ENCODE measurements at regions not wholly inside any gene's neighbourhood (a gene's known extent, or its start where the extent isn't known, plus 50 kb on each side); places are given as distances from the start of the nearest gene placed in this dataset.

- Histone ChIP-seq H3K4me1 (ENCODE audit: control insufficient read depth, insufficient read depth, low read length) (no peaks in the 10 kb centered on the region), H3K27me3 (ENCODE audit: control insufficient read depth, insufficient read depth, low read length) (no peaks in the 10 kb centered on the region), H3K36me3 (ENCODE audit: control insufficient read depth, insufficient read depth, low read length) (no peaks in the 10 kb centered on the region), H3K9me3 (ENCODE audit: control insufficient read depth, low read depth, low read length) (no peaks in the 10 kb centered on the region), H3K4me3 (ENCODE audit: low read length) (no peak overlapping the region), H3K27ac (ENCODE audit: low read length) (no peak overlapping the region)
- WGBS (ENCODE audit: insufficient coverage, low lambda C conversion rate), result no CpG with 5 or more reads among the region's 1 CpG
- DNase-seq, result no peak
These were observed 995.7 kb downstream of the LRFN5 start for GRCh38 chr14:42602336-42602845.

- no peaks in the 10 kb centered on the region for H3K27me3 ChIP-seq (ENCODE audit: control insufficient read depth, insufficient read depth, low read length)
- no peaks in the 10 kb centered on the region for H3K4me1 ChIP-seq (ENCODE audit: control insufficient read depth, insufficient read depth, low read length)
- WGBS (ENCODE audit: insufficient coverage, low lambda C conversion rate), result no CpG with 5 or more reads among the region's 2 CpGs
- no peaks in the 10 kb centered on the region for H3K36me3 ChIP-seq (ENCODE audit: control insufficient read depth, insufficient read depth, low read length)
- peaks cover 9% of the 10 kb centered on the region for H3K9me3 ChIP-seq (ENCODE audit: control insufficient read depth, low read depth, low read length)
- H3K27ac ChIP-seq (ENCODE audit: low read length), result no peak overlapping the region
- no peak for DNase-seq
- no peak overlapping the region for H3K4me3 ChIP-seq (ENCODE audit: low read length)
These were observed 965.4 kb downstream of the LRFN5 start for GRCh38 chr14:42572032-42572431.

- H3K27me3 ChIP-seq (ENCODE audit: control insufficient read depth, insufficient read depth, low read length), result no peaks in the 10 kb centered on the region
- no peak overlapping the region for H3K27ac ChIP-seq (ENCODE audit: low read length)
- no peak for DNase-seq
- 88% methylated on average over 1 of the region's 3 CpGs for whole genome bisulfite sequencing (ENCODE audit: insufficient coverage, low lambda C conversion rate)
- peaks cover 6% of the 10 kb centered on the region for H3K9me3 ChIP-seq (ENCODE audit: control insufficient read depth, low read depth, low read length)
- H3K4me3 ChIP-seq (ENCODE audit: low read length), result no peak overlapping the region
- no peaks in the 10 kb centered on the region for H3K4me1 ChIP-seq (ENCODE audit: control insufficient read depth, insufficient read depth, low read length)
- no peaks in the 10 kb centered on the region for H3K36me3 ChIP-seq (ENCODE audit: control insufficient read depth, insufficient read depth, low read length)
These were observed 962.6 kb downstream of the LRFN5 start for GRCh38 chr14:42569227-42569626.

GRCh38 chr14:42565556-42565955 is 958.9 kb downstream of the LRFN5 start:
- Histone ChIP-seq H3K27ac (ENCODE audit: low read length) (no peak overlapping the region), H3K4me3 (ENCODE audit: low read length) (no peak overlapping the region), H3K27me3 (ENCODE audit: control insufficient read depth, insufficient read depth, low read length) (no peaks in the 10 kb centered on the region), H3K36me3 (ENCODE audit: control insufficient read depth, insufficient read depth, low read length) (no peaks in the 10 kb centered on the region), H3K9me3 (ENCODE audit: control insufficient read depth, low read depth, low read length) (no peaks in the 10 kb centered on the region), H3K4me1 (ENCODE audit: control insufficient read depth, insufficient read depth, low read length) (no peaks in the 10 kb centered on the region)
- no peak for DNase-seq

- no peaks in the 10 kb centered on the region for H3K27me3 ChIP-seq (ENCODE audit: control insufficient read depth, insufficient read depth, low read length)
- no peak for DNase-seq
- H3K36me3 ChIP-seq (ENCODE audit: control insufficient read depth, insufficient read depth, low read length), result no peaks in the 10 kb centered on the region
- H3K27ac ChIP-seq (ENCODE audit: low read length), result no peak overlapping the region
- H3K9me3 ChIP-seq (ENCODE audit: control insufficient read depth, low read depth, low read length), result no peaks in the 10 kb centered on the region
- no peak overlapping the region for H3K4me3 ChIP-seq (ENCODE audit: low read length)
- H3K4me1 ChIP-seq (ENCODE audit: control insufficient read depth, insufficient read depth, low read length), result no peaks in the 10 kb centered on the region
These were observed 956.6 kb downstream of the LRFN5 start for GRCh38 chr14:42563313-42563712.

DNA sequence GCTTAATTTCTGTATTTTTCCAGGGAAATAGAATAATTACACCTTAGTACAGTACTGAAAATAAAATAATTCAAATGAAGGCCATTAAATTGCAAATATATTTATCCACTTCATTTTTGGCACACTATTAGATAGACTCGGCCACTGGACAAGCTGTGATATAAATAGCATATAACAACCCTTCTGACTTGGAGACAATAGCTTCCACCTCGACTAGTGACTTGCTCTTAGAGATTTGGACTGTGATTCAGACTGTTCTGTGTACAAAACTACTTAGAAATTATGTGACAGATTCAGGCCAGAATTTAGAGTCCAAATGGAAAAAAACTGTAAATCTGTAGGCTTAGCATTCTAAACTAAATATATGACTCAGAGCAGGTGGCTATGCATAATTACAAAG is 949.9 kb downstream of the LRFN5 start:
- Histone ChIP-seq H3K4me3 (ENCODE audit: low read length) (no peak overlapping the region), H3K36me3 (ENCODE audit: control insufficient read depth, insufficient read depth, low read length) (no peaks in the 10 kb centered on the region), H3K27me3 (ENCODE audit: control insufficient read depth, insufficient read depth, low read length) (no peaks in the 10 kb centered on the region), H3K4me1 (ENCODE audit: control insufficient read depth, insufficient read depth, low read length) (no peaks in the 10 kb centered on the region), H3K27ac (ENCODE audit: low read length) (no peak overlapping the region), H3K9me3 (ENCODE audit: control insufficient read depth, low read depth, low read length) (no peaks in the 10 kb centered on the region)
- DNase-seq, result no peak
- 83% methylated on average over 1 of the region's 2 CpGs for whole genome bisulfite sequencing (ENCODE audit: insufficient coverage, low lambda C conversion rate)

GRCh38 chr14:42555365-42555764 is 948.7 kb downstream of the LRFN5 start:
- WGBS (ENCODE audit: insufficient coverage, low lambda C conversion rate), result 80% methylated on average over 1 of the region's 2 CpGs
- H3K9me3 ChIP-seq (ENCODE audit: control insufficient read depth, low read depth, low read length), result no peaks in the 10 kb centered on the region
- DNase-seq, result no peak
- no peaks in the 10 kb centered on the region for H3K36me3 ChIP-seq (ENCODE audit: control insufficient read depth, insufficient read depth, low read length)
- H3K27me3 ChIP-seq (ENCODE audit: control insufficient read depth, insufficient read depth, low read length), result no peaks in the 10 kb centered on the region
- no peaks in the 10 kb centered on the region for H3K4me1 ChIP-seq (ENCODE audit: control insufficient read depth, insufficient read depth, low read length)
- no peak overlapping the region for H3K27ac ChIP-seq (ENCODE audit: low read length)
- no peak overlapping the region for H3K4me3 ChIP-seq (ENCODE audit: low read length)

DNA sequence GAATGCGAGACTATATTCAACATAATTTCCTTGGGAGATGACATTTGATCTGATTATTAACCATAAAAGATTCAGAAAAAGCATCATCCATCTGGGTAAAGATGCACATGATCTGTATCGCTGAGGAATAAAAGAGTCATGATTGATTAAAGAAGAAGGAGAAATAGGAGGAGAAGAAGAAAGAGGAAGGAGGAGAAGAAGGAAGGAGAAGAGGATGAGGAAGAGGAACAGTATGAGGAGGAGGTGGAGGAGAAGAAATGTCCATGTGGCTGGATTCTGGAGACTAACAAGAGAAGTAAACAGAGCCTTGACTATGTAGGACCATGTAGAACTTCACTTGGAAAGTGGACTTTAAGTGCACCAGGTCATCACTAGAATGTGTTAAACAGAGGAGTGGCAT is 947.4 kb downstream of the LRFN5 start:
- WGBS (ENCODE audit: insufficient coverage, low lambda C conversion rate), result 100% methylated on average over 2 of the region's 2 CpGs
- no peak overlapping the region for H3K27ac ChIP-seq (ENCODE audit: low read length)
- no peaks in the 10 kb centered on the region for H3K36me3 ChIP-seq (ENCODE audit: control insufficient read depth, insufficient read depth, low read length)

GRCh38 chr14:42550310-42550709 is 943.6 kb downstream of the LRFN5 start:
- no peaks in the 10 kb centered on the region for H3K27me3 ChIP-seq (ENCODE audit: control insufficient read depth, insufficient read depth, low read length)
- no peak overlapping the region for H3K4me3 ChIP-seq (ENCODE audit: low read length)
- DNase-seq, result no peak
- no peaks in the 10 kb centered on the region for H3K9me3 ChIP-seq (ENCODE audit: control insufficient read depth, low read depth, low read length)
- H3K36me3 ChIP-seq (ENCODE audit: control insufficient read depth, insufficient read depth, low read length), result no peaks in the 10 kb centered on the region
- H3K4me1 ChIP-seq (ENCODE audit: control insufficient read depth, insufficient read depth, low read length), result no peaks in the 10 kb centered on the region
- no peak overlapping the region for H3K27ac ChIP-seq (ENCODE audit: low read length)

More for the DNA sequence above, 947.4 kb downstream of the LRFN5 start:
- H3K9me3 ChIP-seq (ENCODE audit: control insufficient read depth, low read depth, low read length), result no peaks in the 10 kb centered on the region
- no peak overlapping the region for H3K4me3 ChIP-seq (ENCODE audit: low read length)
- no peak for DNase-seq
- H3K4me1 ChIP-seq (ENCODE audit: control insufficient read depth, insufficient read depth, low read length), result no peaks in the 10 kb centered on the region
- no peaks in the 10 kb centered on the region for H3K27me3 ChIP-seq (ENCODE audit: control insufficient read depth, insufficient read depth, low read length)

GRCh38 chr14:42548349-42548748 is 941.7 kb downstream of the LRFN5 start:
- no peaks in the 10 kb centered on the region for H3K27me3 ChIP-seq (ENCODE audit: control insufficient read depth, insufficient read depth, low read length)
- H3K4me1 ChIP-seq (ENCODE audit: control insufficient read depth, insufficient read depth, low read length), result no peaks in the 10 kb centered on the region
- no peak overlapping the region for H3K27ac ChIP-seq (ENCODE audit: low read length)
- H3K4me3 ChIP-seq (ENCODE audit: low read length), result no peak overlapping the region
- DNase-seq, result no peak
- no peaks in the 10 kb centered on the region for H3K36me3 ChIP-seq (ENCODE audit: control insufficient read depth, insufficient read depth, low read length)
- H3K9me3 ChIP-seq (ENCODE audit: control insufficient read depth, low read depth, low read length), result no peaks in the 10 kb centered on the region

DNA sequence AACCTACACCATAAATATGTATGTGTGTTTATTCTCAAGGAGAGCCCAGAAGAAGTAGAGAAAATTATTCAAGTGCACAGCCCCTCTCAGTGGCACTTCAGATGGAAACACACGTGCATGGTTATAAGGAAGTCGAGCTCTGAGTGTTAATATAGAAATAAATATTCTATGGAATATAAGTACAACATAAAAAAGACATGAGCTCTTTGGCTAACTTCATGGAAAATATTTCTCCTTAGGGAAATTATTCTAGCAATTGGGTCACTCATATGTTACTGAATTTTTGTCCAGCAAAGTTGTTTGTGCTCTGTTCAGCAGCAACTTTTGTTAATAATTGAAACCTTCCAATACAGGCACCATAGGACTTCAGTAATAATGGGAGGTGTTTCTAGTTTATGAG is 939.0 kb downstream of the LRFN5 start:
- DNase-seq, result no peak
- no peaks in the 10 kb centered on the region for H3K4me1 ChIP-seq (ENCODE audit: control insufficient read depth, insufficient read depth, low read length)
- WGBS (ENCODE audit: insufficient coverage, low lambda C conversion rate), result no CpG with 5 or more reads among the region's 2 CpGs
- H3K27ac ChIP-seq (ENCODE audit: low read length), result no peak overlapping the region
- H3K4me3 ChIP-seq (ENCODE audit: low read length), result no peak overlapping the region
- no peaks in the 10 kb centered on the region for H3K36me3 ChIP-seq (ENCODE audit: control insufficient read depth, insufficient read depth, low read length)
- H3K27me3 ChIP-seq (ENCODE audit: control insufficient read depth, insufficient read depth, low read length), result no peaks in the 10 kb centered on the region
- H3K9me3 ChIP-seq (ENCODE audit: control insufficient read depth, low read depth, low read length), result no peaks in the 10 kb centered on the region

All from large intestine (tissue), 3 donors.